ENCODE measurements at regions not wholly inside any gene's neighbourhood (a gene's known extent, or its start where the extent isn't known, plus 50 kb on each side); places are given as distances from the start of the nearest gene placed in this dataset.
A peak's percentile ranks its signal among the peaks of the same experiment; 100 is the strongest.

DNA sequence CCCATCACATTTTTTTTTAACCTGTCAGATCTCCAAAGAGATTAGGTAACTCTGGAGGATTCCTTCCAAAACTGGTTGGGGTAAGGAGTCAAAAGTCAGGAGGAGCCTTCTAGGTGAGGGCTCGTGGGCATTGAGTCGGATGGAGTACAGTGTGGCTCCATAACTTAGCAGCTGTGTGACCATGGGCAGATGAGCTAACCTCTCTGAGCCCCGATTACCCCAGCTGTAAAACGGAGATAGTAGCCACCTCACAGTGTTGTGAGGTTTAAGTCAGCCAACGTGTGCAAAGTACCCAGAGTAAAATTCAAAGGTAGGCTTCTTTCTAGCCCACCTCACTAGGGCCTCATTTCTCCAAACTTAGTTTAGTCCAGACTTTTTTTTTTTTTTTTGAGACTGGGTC, 151.5 kb downstream of the CD24 start:
- TF ChIP-seq, protein P1, sequence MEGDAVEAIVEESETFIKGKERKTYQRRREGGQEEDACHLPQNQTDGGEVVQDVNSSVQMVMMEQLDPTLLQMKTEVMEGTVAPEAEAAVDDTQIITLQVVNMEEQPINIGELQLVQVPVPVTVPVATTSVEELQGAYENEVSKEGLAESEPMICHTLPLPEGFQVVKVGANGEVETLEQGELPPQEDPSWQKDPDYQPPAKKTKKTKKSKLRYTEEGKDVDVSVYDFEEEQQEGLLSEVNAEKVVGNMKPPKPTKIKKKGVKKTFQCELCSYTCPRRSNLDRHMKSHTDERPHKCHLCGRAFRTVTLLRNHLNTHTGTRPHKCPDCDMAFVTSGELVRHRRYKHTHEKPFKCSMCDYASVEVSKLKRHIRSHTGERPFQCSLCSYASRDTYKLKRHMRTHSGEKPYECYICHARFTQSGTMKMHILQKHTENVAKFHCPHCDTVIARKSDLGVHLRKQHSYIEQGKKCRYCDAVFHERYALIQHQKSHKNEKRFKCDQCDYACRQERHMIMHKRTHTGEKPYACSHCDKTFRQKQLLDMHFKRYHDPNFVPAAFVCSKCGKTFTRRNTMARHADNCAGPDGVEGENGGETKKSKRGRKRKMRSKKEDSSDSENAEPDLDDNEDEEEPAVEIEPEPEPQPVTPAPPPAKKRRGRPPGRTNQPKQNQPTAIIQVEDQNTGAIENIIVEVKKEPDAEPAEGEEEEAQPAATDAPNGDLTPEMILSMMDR (IDR thresholded peaks at IDR 0.05; ENCODE audit: borderline replicate concordance, extremely low read depth, insufficient read depth): no peak
- intact Hi-C loops (cut with DNase I): no loop called here
- Histone ChIP-seq H3K9me3 (ENCODE audit: control insufficient read depth in 2 of 3, insufficient read depth in 1 of 3, low read length in 3 of 3) (peaks cover 0 to 1% (median 0%) of the 10 kb centered on the region in 3 donors), H3K4me1 (ENCODE audit: control insufficient read depth in 2 of 3, insufficient read depth in 2 of 3, low read depth in 1 of 3, low read length in 3 of 3) (peaks cover 0 to 9% (median 0%) of the 10 kb centered on the region in 3 donors), H3K4me3 (ENCODE audit: low read length in 3 of 3) (no peak overlapping the region), H3K9ac (ENCODE audit: low read length in 3 of 3) (no peak overlapping the region), H3K27me3 (ENCODE audit: control insufficient read depth, insufficient read depth, low read length) (no peaks in the 10 kb centered on the region), H3K27ac (ENCODE audit: low read depth in 2 of 2, low read length in 2 of 2) (peak overlapping the region in 1 of 2 donors; percentile 14), H3K36me3 (ENCODE audit: control insufficient read depth in 2 of 3, insufficient read depth in 3 of 3, low read length in 3 of 3) (no peaks in the 10 kb centered on the region)
- FAIRE-seq (no peak), DNase-seq (no peak)

DNA sequence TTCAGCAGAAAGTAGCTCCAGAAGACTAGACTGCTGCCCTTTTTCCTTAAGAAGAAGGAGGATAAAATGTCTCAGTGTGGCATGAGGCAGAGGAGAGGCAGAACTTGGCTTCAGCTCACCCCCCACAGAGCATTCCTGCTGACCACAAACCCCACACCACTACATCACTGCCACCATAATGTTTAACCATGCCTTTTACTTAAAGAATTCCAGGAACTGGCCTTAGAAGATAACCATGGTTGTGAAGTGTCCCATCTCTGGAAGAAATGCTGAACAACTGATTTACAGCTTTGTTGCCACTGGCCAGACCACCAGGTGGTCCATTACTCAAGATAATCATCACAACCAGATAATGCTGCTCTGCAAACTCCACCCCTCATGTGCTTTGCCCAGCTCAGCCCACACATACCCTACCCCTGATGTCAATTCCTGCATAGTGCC, 154.1 kb downstream of the CD24 start:
- H3K4me1 ChIP-seq (ENCODE audit: control insufficient read depth in 2 of 3, insufficient read depth in 2 of 3, low read depth in 1 of 3, low read length in 3 of 3): peaks cover 0 to 9% (median 0%) of the 10 kb centered on the region in 3 donors
- DNase-seq (peak in 1 of 5 donors; percentile 42), FAIRE-seq (no peak)
- H3K36me3 ChIP-seq (ENCODE audit: control insufficient read depth in 2 of 3, insufficient read depth in 3 of 3, low read length in 3 of 3): no peaks in the 10 kb centered on the region
- H3K9ac ChIP-seq (ENCODE audit: low read length in 3 of 3): no peak overlapping the region
- H3K9me3 ChIP-seq (ENCODE audit: control insufficient read depth in 2 of 3, insufficient read depth in 1 of 3, low read length in 3 of 3): no peaks in the 10 kb centered on the region
- intact Hi-C loops (cut with DNase I): no loop called here
- no peak overlapping the region for H3K4me3 ChIP-seq (ENCODE audit: low read length in 3 of 3)
- no peak overlapping the region for H3K27ac ChIP-seq (ENCODE audit: low read depth in 2 of 2, low read length in 2 of 2)
- H3K27me3 ChIP-seq (ENCODE audit: control insufficient read depth, insufficient read depth, low read length): no peaks in the 10 kb centered on the region
- TF ChIP-seq, protein P1 (IDR thresholded peaks at IDR 0.05; ENCODE audit: borderline replicate concordance, extremely low read depth, insufficient read depth): no peak

DNA sequence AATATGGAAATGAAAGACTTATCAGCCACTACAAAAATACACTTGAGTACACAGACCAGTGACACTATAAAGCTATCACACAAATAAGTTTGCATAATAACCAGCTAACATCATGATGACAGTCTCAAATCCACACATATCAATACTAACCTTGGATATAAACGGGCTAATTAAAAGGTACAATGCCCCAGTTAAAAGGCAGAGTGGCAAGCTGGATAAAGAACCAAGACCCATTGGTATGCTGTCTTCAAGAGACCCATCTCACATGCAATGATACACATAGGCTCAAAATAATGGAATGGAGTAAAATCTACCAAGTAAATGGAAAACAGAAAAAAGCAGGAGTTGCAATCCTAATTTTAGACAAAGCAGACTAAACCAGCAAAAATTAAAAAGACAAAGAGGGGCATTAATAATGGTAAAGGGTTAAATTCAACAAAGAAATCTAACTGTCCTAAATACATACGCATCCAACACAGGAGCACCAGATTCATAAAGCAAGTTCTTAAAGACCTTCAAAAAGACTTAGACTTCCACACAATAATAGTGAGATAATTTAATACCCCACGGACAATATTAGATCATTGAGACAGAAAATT, 163.3 kb downstream of the CD24 start:
- TF ChIP-seq, protein P1 (IDR thresholded peaks at IDR 0.05; ENCODE audit: borderline replicate concordance, extremely low read depth, insufficient read depth): no peak
- peaks cover 0 to 43% (median 4%) of the 10 kb centered on the region in 3 donors for H3K9me3 ChIP-seq (ENCODE audit: control insufficient read depth in 2 of 3, insufficient read depth in 1 of 3, low read length in 3 of 3)
- no peaks in the 10 kb centered on the region for H3K4me1 ChIP-seq (ENCODE audit: control insufficient read depth in 2 of 3, insufficient read depth in 2 of 3, low read depth in 1 of 3, low read length in 3 of 3)
- no peak for FAIRE-seq
- no peak overlapping the region for H3K27ac ChIP-seq (ENCODE audit: low read depth in 2 of 2, low read length in 2 of 2)
- H3K9ac ChIP-seq (ENCODE audit: low read length in 3 of 3): no peak overlapping the region
- H3K36me3 ChIP-seq (ENCODE audit: control insufficient read depth in 2 of 3, insufficient read depth in 3 of 3, low read length in 3 of 3): no peaks in the 10 kb centered on the region
- H3K4me3 ChIP-seq (ENCODE audit: low read length in 3 of 3): no peak overlapping the region
- H3K27me3 ChIP-seq (ENCODE audit: control insufficient read depth, insufficient read depth, low read length): no peaks in the 10 kb centered on the region
- DNase-seq: no peak
- intact Hi-C loops (cut with DNase I): no loop called here

DNA sequence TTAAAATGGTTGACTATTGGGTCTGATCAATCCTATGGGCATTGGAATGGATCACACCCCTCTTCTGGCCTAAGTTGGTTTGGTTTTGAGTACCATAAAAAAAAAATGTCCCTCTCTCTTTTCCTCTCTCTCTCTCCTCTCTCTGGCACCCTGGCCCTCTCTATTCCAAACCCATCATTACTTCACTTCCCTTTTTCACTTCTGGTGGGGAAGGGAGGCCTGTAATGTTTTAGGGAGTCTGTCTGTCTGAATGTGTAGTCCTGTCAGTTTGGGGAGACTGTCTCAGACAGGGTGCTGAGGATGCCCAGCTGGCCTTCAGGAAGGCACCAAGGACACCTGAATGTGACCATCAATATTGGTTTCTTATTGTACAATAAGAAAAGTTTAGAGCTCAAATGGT, 165.8 kb downstream of the CD24 start:
- no peaks in the 10 kb centered on the region for H3K27me3 ChIP-seq (ENCODE audit: control insufficient read depth, insufficient read depth, low read length)
- H3K36me3 ChIP-seq (ENCODE audit: control insufficient read depth in 2 of 3, insufficient read depth in 3 of 3, low read length in 3 of 3): no peaks in the 10 kb centered on the region
- H3K4me1 ChIP-seq (ENCODE audit: control insufficient read depth in 2 of 3, insufficient read depth in 2 of 3, low read depth in 1 of 3, low read length in 3 of 3): peaks cover 5 to 7% (median 6%) of the 10 kb centered on the region in 3 donors
- H3K9me3 ChIP-seq (ENCODE audit: control insufficient read depth in 2 of 3, insufficient read depth in 1 of 3, low read length in 3 of 3): peaks cover 0 to 43% (median 4%) of the 10 kb centered on the region in 3 donors
- TF ChIP-seq, protein P1 (IDR thresholded peaks at IDR 0.05; ENCODE audit: borderline replicate concordance, extremely low read depth, insufficient read depth): no peak
- no peak for DNase-seq
- no peak overlapping the region for H3K9ac ChIP-seq (ENCODE audit: low read length in 3 of 3)
- intact Hi-C loops (cut with DNase I): no loop called here
- no peak overlapping the region for H3K27ac ChIP-seq (ENCODE audit: low read depth in 2 of 2, low read length in 2 of 2)
- H3K4me3 ChIP-seq (ENCODE audit: low read length in 3 of 3): no peak overlapping the region
- no peak for FAIRE-seq

Measured in kidney (tissue), 13 donors.